H9 (cell line): ENCODE measurements at regions not wholly inside any gene's neighbourhood (a gene's known extent, or its start where the extent isn't known, plus 50 kb on each side); places are given as distances from the start of the nearest gene placed in this dataset.

ENCODE experiments used
- DNase-seq: peaks from one replicate; pipeline ENCODE4 v3.0.0-alpha.2; 2017
- H2AFZ ChIP-seq: one replicate; pipeline ENCODE4 v1.6.1; 2013; ENCODE audit warnings: mild to moderate bottlenecking, low read length, control low read depth, moderate library complexity
- H2AK5ac ChIP-seq: 2 replicates; pipeline ENCODE4 v1.6.1; 2013; ENCODE audit warnings: low read length, control low read depth, mixed read lengths; ENCODE audit not compliant: insufficient read length
- H2BK120ac ChIP-seq: one replicate; pipeline ENCODE4 v1.6.1; 2013; ENCODE audit warnings: low read depth, mild to moderate bottlenecking, low read length, control low read depth, inconsistent platforms; ENCODE audit not compliant: poor library complexity, severe bottlenecking
- H2BK12ac ChIP-seq: 2 replicates; pipeline ENCODE4 v1.6.1; 2013; ENCODE audit warnings: low read length, control low read depth, mixed read lengths, low read depth; ENCODE audit not compliant: insufficient read length
- H2BK15ac ChIP-seq: 2 replicates; pipeline ENCODE4 v1.6.1; 2013; ENCODE audit warnings: low read depth, low read length, control low read depth
- H2BK20ac ChIP-seq: one replicate; pipeline ENCODE4 v1.6.1; 2013; ENCODE audit warnings: low read depth, mild to moderate bottlenecking, low read length, control low read depth, inconsistent platforms; ENCODE audit not compliant: poor library complexity, severe bottlenecking
- H2BK5ac ChIP-seq: 2 replicates; pipeline ENCODE4 v1.6.1; 2013; ENCODE audit warnings: low read length, control low read depth, mixed read lengths; ENCODE audit not compliant: insufficient read length
- H3K14ac ChIP-seq: 2 replicates; pipeline ENCODE4 v1.6.1; 2013; ENCODE audit warnings: low read length, control low read depth; ENCODE audit not compliant: insufficient read depth
- H3K18ac ChIP-seq: 2 replicates; pipeline ENCODE4 v1.6.1; 2013; ENCODE audit warnings: low read depth, mild to moderate bottlenecking, mixed read lengths, low read length, control low read depth; ENCODE audit not compliant: insufficient read length
- H3K23ac ChIP-seq: 2 replicates; pipeline ENCODE4 v1.6.1; 2013; ENCODE audit warnings: low read length, control low read depth, mixed read lengths, low read depth; ENCODE audit not compliant: insufficient read length
- H3K23me2 ChIP-seq: 2 replicates; pipeline ENCODE4 v1.6.1; 2013; ENCODE audit warnings: low read depth, mild to moderate bottlenecking, mixed read lengths, low read length, control low read depth; ENCODE audit not compliant: insufficient read length, poor library complexity, severe bottlenecking
- H3K27ac ChIP-seq: 2 replicates; pipeline ENCODE4 v1.5.1; 2013; ENCODE audit warnings: low read length, control low read depth, mixed read lengths, low read depth; ENCODE audit not compliant: insufficient read length
- H3K27me3 ChIP-seq: 2 replicates; pipeline ENCODE4 v1.6.1; 2013; ENCODE audit warnings: low read length, control low read depth, inconsistent platforms; ENCODE audit not compliant: insufficient read depth
- H3K4ac ChIP-seq: 2 replicates; pipeline ENCODE4 v1.6.1; 2013; ENCODE audit warnings: low read depth, mild to moderate bottlenecking, control low read depth, inconsistent platforms, low read length, moderate library complexity
- H3K4me1 ChIP-seq: 2 replicates; pipeline ENCODE4 v1.6.1; 2013; ENCODE audit warnings: low read length, control low read depth, inconsistent platforms; ENCODE audit not compliant: insufficient read depth
- H3K4me2 ChIP-seq: 2 replicates; pipeline ENCODE4 v1.6.1; 2013; ENCODE audit warnings: low read length, control low read depth, mixed read lengths; ENCODE audit not compliant: insufficient read length, insufficient read depth
- H3K56ac ChIP-seq: 2 replicates; pipeline ENCODE4 v1.6.1; 2013; ENCODE audit warnings: low read depth, mild to moderate bottlenecking, mixed read lengths, low read length, control low read depth; ENCODE audit not compliant: insufficient read length
- H3K79me1 ChIP-seq: 2 replicates; pipeline ENCODE4 v1.6.1; 2013; ENCODE audit warnings: low read depth, mild to moderate bottlenecking, moderate library complexity, low read length, control low read depth, inconsistent platforms; ENCODE audit not compliant: insufficient read depth, poor library complexity, severe bottlenecking
- H3K79me2 ChIP-seq: 2 replicates; pipeline ENCODE4 v1.6.1; 2013; ENCODE audit warnings: low read length, control low read depth, inconsistent platforms; ENCODE audit not compliant: insufficient read depth
- H3K9ac ChIP-seq: 2 replicates; pipeline ENCODE4 v1.6.1; 2013; ENCODE audit warnings: low read length, control low read depth, mixed read lengths; ENCODE audit not compliant: insufficient read length; ENCODE audit errors: extremely low read depth
- H3K9me3 ChIP-seq: one replicate; pipeline ENCODE4 v1.6.1; 2013; ENCODE audit warnings: low read depth, low read length, inconsistent platforms; ENCODE audit not compliant: control insufficient read depth
- H3T11ph ChIP-seq: one replicate; pipeline ENCODE4 v1.6.1; 2013; ENCODE audit warnings: mild to moderate bottlenecking, low read length, control low read depth, inconsistent platforms
- H4K20me1 ChIP-seq: one replicate; pipeline ENCODE4 v1.6.1; 2013; ENCODE audit not compliant: control insufficient read depth, insufficient read length, insufficient read depth
- H4K5ac ChIP-seq: 2 replicates; pipeline ENCODE4 v1.6.1; 2013; ENCODE audit warnings: low read depth, mild to moderate bottlenecking, mixed read lengths, low read length, control low read depth; ENCODE audit not compliant: insufficient read length
- H4K8ac ChIP-seq: replicated peaks from 2 replicates; pipeline ENCODE4 v1.6.1; 2013; ENCODE audit warnings: low read length, control low read depth, mixed read lengths, low read depth; ENCODE audit not compliant: insufficient read length
- H4K91ac ChIP-seq: 2 replicates; pipeline ENCODE4 v1.6.1; 2013; ENCODE audit warnings: low read depth, mild to moderate bottlenecking, moderate library complexity, mixed read lengths, low read length, control low read depth; ENCODE audit not compliant: insufficient read length
- H3K27ac Mint-ChIP-seq, 3 experiments: 2 replicates in 2 of 3; 3 replicates in 1 of 3; pipeline ENCODE4 v1.8.0; 2020 to 2021; ENCODE audit warnings: mixed read lengths in 3 of 3, mild to moderate bottlenecking in 1 of 3, moderate library complexity in 1 of 3
- H3K27me3 Mint-ChIP-seq: 2 replicates; pipeline ENCODE4 v1.8.0; 2021; ENCODE audit warnings: low read depth, mild to moderate bottlenecking, moderate library complexity, mixed read lengths
- H3K36me3 Mint-ChIP-seq, 3 experiments: 2 replicates in 2 of 3; 3 replicates in 1 of 3; pipeline ENCODE4 v1.8.0; 2020 to 2021; ENCODE audit warnings: low read depth in 3 of 3, mixed read lengths in 3 of 3; ENCODE audit not compliant: insufficient read depth in 1 of 3
- H3K4me1 Mint-ChIP-seq, 2 experiments: 2 replicates each; pipeline ENCODE4 v1.8.0; 2020; ENCODE audit warnings: mixed read lengths in 2 of 2
- H3K4me3 Mint-ChIP-seq, 2 experiments: 2 replicates in 1 of 2; 3 replicates in 1 of 2; pipeline ENCODE4 v1.8.0; 2020 to 2021; ENCODE audit warnings: mild to moderate bottlenecking in 2 of 2, mixed read lengths in 2 of 2, moderate library complexity in 1 of 2
- H3K9me3 Mint-ChIP-seq, 2 experiments: 2 replicates in 1 of 2; 3 replicates in 1 of 2; pipeline ENCODE4 v1.8.0; 2020; ENCODE audit warnings: mild to moderate bottlenecking in 2 of 2, mixed read lengths in 2 of 2, moderate library complexity in 1 of 2
- WGBS: extraction: QIAGEN DNeasy Blood & Tissue Kit; methylation state at CpG from one replicate; pipeline ENCODE4 v1.1.7; 2013; ENCODE audit warnings: missing lambda C conversion rate, low lambda C conversion rate, mixed read lengths; ENCODE audit not compliant: insufficient read length; ENCODE audit errors: extremely low coverage; 5-methylcytosine and 5-hydroxymethylcytosine counted together
- TF ChIP-seq, protein P1 (sequence below): fragments of 200-600 bp; sonication (generic); conservative IDR thresholded peaks from 3 replicates; pipeline ENCODE4 v1.8.0; 2021; ENCODE audit warnings: antibody characterized with exemption, mild to moderate bottlenecking

DNA sequence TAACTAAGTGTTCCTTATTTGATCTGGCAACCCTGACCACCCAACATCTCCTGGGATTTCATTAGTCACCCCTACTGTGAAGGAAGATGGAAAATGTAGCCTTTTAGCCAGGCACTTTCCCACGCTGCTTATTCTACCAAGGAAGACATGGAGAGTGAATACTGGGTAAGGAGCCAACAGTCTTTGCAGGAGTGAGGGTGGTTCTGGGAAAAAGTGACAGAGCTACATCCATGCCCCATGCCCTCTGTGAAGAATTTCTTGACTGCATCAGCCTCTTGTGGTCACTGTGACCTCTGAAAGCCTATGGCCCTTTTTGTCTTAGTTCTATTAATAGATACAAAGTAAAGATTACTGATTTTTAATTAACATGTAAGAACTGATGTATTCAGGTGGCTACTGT, 196.0 kb upstream of the EEA1 start:
- Histone ChIP-seq H3K4me1 (no peaks in the 10 kb centered on the region), H4K8ac (no peak overlapping the region), H3K14ac (no peak overlapping the region), H4K5ac (no peak overlapping the region), H3K79me1 (no peaks in the 10 kb centered on the region), H2BK12ac (no peak overlapping the region), H3K4ac (no peak overlapping the region), H3K27ac (no peak overlapping the region), H3K23me2 (no peaks in the 10 kb centered on the region), H2AK5ac (no peak overlapping the region), H2BK120ac (no peak overlapping the region), H2BK20ac (no peak overlapping the region), H2BK15ac (no peak overlapping the region), H3K79me2 (no peaks in the 10 kb centered on the region), H3T11ph (no peak overlapping the region), H2AFZ (no peak overlapping the region), H2BK5ac (no peak overlapping the region), H4K20me1 (no peaks in the 10 kb centered on the region), H3K23ac (no peak overlapping the region), H3K4me2 (no peak overlapping the region), H4K91ac (no peak overlapping the region), H3K18ac (no peak overlapping the region), H3K27me3 (no peaks in the 10 kb centered on the region), H3K56ac (no peak overlapping the region), H3K9me3 (no peaks in the 10 kb centered on the region), H3K9ac (no peak overlapping the region)
- Mint-ChIP-seq H3K4me1 (peaks cover 3 to 4% of the 10 kb centered on the region in 2 experiments; a peak in 3 of 4 replicates), H3K27me3 (no peaks in the 10 kb centered on the region), H3K36me3 (no peaks in the 10 kb centered on the region), H3K27ac (no peak overlapping the region), H3K4me3 (no peak overlapping the region), H3K9me3 (no peaks in the 10 kb centered on the region)
- TF ChIP-seq, protein P1, sequence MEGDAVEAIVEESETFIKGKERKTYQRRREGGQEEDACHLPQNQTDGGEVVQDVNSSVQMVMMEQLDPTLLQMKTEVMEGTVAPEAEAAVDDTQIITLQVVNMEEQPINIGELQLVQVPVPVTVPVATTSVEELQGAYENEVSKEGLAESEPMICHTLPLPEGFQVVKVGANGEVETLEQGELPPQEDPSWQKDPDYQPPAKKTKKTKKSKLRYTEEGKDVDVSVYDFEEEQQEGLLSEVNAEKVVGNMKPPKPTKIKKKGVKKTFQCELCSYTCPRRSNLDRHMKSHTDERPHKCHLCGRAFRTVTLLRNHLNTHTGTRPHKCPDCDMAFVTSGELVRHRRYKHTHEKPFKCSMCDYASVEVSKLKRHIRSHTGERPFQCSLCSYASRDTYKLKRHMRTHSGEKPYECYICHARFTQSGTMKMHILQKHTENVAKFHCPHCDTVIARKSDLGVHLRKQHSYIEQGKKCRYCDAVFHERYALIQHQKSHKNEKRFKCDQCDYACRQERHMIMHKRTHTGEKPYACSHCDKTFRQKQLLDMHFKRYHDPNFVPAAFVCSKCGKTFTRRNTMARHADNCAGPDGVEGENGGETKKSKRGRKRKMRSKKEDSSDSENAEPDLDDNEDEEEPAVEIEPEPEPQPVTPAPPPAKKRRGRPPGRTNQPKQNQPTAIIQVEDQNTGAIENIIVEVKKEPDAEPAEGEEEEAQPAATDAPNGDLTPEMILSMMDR, result no peak
- DNase-seq, result no peak
- no CpG with 5 or more reads among the region's 1 CpG for WGBS
